H9 (cell line): ENCODE measurements at regions not wholly inside any gene's neighbourhood (a gene's known extent, or its start where the extent isn't known, plus 50 kb on each side); places are given as distances from the start of the nearest gene placed in this dataset.

Source experiments
- DNase-seq: peaks from one replicate; pipeline ENCODE4 v3.0.0-alpha.2; 2017
- H2AFZ ChIP-seq: one replicate; pipeline ENCODE4 v1.6.1; 2013; ENCODE audit warnings: mild to moderate bottlenecking, low read length, control low read depth, moderate library complexity
- H2AK5ac ChIP-seq: 2 replicates; pipeline ENCODE4 v1.6.1; 2013; ENCODE audit warnings: low read length, control low read depth, mixed read lengths; ENCODE audit not compliant: insufficient read length
- H2BK120ac ChIP-seq: one replicate; pipeline ENCODE4 v1.6.1; 2013; ENCODE audit warnings: low read depth, mild to moderate bottlenecking, low read length, control low read depth, inconsistent platforms; ENCODE audit not compliant: poor library complexity, severe bottlenecking
- H2BK12ac ChIP-seq: 2 replicates; pipeline ENCODE4 v1.6.1; 2013; ENCODE audit warnings: low read length, control low read depth, mixed read lengths, low read depth; ENCODE audit not compliant: insufficient read length
- H2BK15ac ChIP-seq: 2 replicates; pipeline ENCODE4 v1.6.1; 2013; ENCODE audit warnings: low read depth, low read length, control low read depth
- H2BK20ac ChIP-seq: one replicate; pipeline ENCODE4 v1.6.1; 2013; ENCODE audit warnings: low read depth, mild to moderate bottlenecking, low read length, control low read depth, inconsistent platforms; ENCODE audit not compliant: poor library complexity, severe bottlenecking
- H2BK5ac ChIP-seq: 2 replicates; pipeline ENCODE4 v1.6.1; 2013; ENCODE audit warnings: low read length, control low read depth, mixed read lengths; ENCODE audit not compliant: insufficient read length
- H3K14ac ChIP-seq: 2 replicates; pipeline ENCODE4 v1.6.1; 2013; ENCODE audit warnings: low read length, control low read depth; ENCODE audit not compliant: insufficient read depth
- H3K18ac ChIP-seq: 2 replicates; pipeline ENCODE4 v1.6.1; 2013; ENCODE audit warnings: low read depth, mild to moderate bottlenecking, mixed read lengths, low read length, control low read depth; ENCODE audit not compliant: insufficient read length
- H3K23ac ChIP-seq: 2 replicates; pipeline ENCODE4 v1.6.1; 2013; ENCODE audit warnings: low read length, control low read depth, mixed read lengths, low read depth; ENCODE audit not compliant: insufficient read length
- H3K23me2 ChIP-seq: 2 replicates; pipeline ENCODE4 v1.6.1; 2013; ENCODE audit warnings: low read depth, mild to moderate bottlenecking, mixed read lengths, low read length, control low read depth; ENCODE audit not compliant: insufficient read length, poor library complexity, severe bottlenecking
- H3K27ac ChIP-seq: 2 replicates; pipeline ENCODE4 v1.5.1; 2013; ENCODE audit warnings: low read length, control low read depth, mixed read lengths, low read depth; ENCODE audit not compliant: insufficient read length
- H3K27me3 ChIP-seq: 2 replicates; pipeline ENCODE4 v1.6.1; 2013; ENCODE audit warnings: low read length, control low read depth, inconsistent platforms; ENCODE audit not compliant: insufficient read depth
- H3K4ac ChIP-seq: 2 replicates; pipeline ENCODE4 v1.6.1; 2013; ENCODE audit warnings: low read depth, mild to moderate bottlenecking, control low read depth, inconsistent platforms, low read length, moderate library complexity
- H3K4me1 ChIP-seq: 2 replicates; pipeline ENCODE4 v1.6.1; 2013; ENCODE audit warnings: low read length, control low read depth, inconsistent platforms; ENCODE audit not compliant: insufficient read depth
- H3K4me2 ChIP-seq: 2 replicates; pipeline ENCODE4 v1.6.1; 2013; ENCODE audit warnings: low read length, control low read depth, mixed read lengths; ENCODE audit not compliant: insufficient read length, insufficient read depth
- H3K56ac ChIP-seq: 2 replicates; pipeline ENCODE4 v1.6.1; 2013; ENCODE audit warnings: low read depth, mild to moderate bottlenecking, mixed read lengths, low read length, control low read depth; ENCODE audit not compliant: insufficient read length
- H3K79me1 ChIP-seq: 2 replicates; pipeline ENCODE4 v1.6.1; 2013; ENCODE audit warnings: low read depth, mild to moderate bottlenecking, moderate library complexity, low read length, control low read depth, inconsistent platforms; ENCODE audit not compliant: insufficient read depth, poor library complexity, severe bottlenecking
- H3K79me2 ChIP-seq: 2 replicates; pipeline ENCODE4 v1.6.1; 2013; ENCODE audit warnings: low read length, control low read depth, inconsistent platforms; ENCODE audit not compliant: insufficient read depth
- H3K9ac ChIP-seq: 2 replicates; pipeline ENCODE4 v1.6.1; 2013; ENCODE audit warnings: low read length, control low read depth, mixed read lengths; ENCODE audit not compliant: insufficient read length; ENCODE audit errors: extremely low read depth
- H3K9me3 ChIP-seq: one replicate; pipeline ENCODE4 v1.6.1; 2013; ENCODE audit warnings: low read depth, low read length, inconsistent platforms; ENCODE audit not compliant: control insufficient read depth
- H3T11ph ChIP-seq: one replicate; pipeline ENCODE4 v1.6.1; 2013; ENCODE audit warnings: mild to moderate bottlenecking, low read length, control low read depth, inconsistent platforms
- H4K20me1 ChIP-seq: one replicate; pipeline ENCODE4 v1.6.1; 2013; ENCODE audit not compliant: control insufficient read depth, insufficient read length, insufficient read depth
- H4K5ac ChIP-seq: 2 replicates; pipeline ENCODE4 v1.6.1; 2013; ENCODE audit warnings: low read depth, mild to moderate bottlenecking, mixed read lengths, low read length, control low read depth; ENCODE audit not compliant: insufficient read length
- H4K8ac ChIP-seq: replicated peaks from 2 replicates; pipeline ENCODE4 v1.6.1; 2013; ENCODE audit warnings: low read length, control low read depth, mixed read lengths, low read depth; ENCODE audit not compliant: insufficient read length
- H4K91ac ChIP-seq: 2 replicates; pipeline ENCODE4 v1.6.1; 2013; ENCODE audit warnings: low read depth, mild to moderate bottlenecking, moderate library complexity, mixed read lengths, low read length, control low read depth; ENCODE audit not compliant: insufficient read length
- H3K27ac Mint-ChIP-seq, 3 experiments: 2 replicates in 2 of 3; 3 replicates in 1 of 3; pipeline ENCODE4 v1.8.0; 2020 to 2021; ENCODE audit warnings: mixed read lengths in 3 of 3, mild to moderate bottlenecking in 1 of 3, moderate library complexity in 1 of 3
- H3K27me3 Mint-ChIP-seq: 2 replicates; pipeline ENCODE4 v1.8.0; 2021; ENCODE audit warnings: low read depth, mild to moderate bottlenecking, moderate library complexity, mixed read lengths
- H3K36me3 Mint-ChIP-seq, 3 experiments: 2 replicates in 2 of 3; 3 replicates in 1 of 3; pipeline ENCODE4 v1.8.0; 2020 to 2021; ENCODE audit warnings: low read depth in 3 of 3, mixed read lengths in 3 of 3; ENCODE audit not compliant: insufficient read depth in 1 of 3
- H3K4me1 Mint-ChIP-seq, 2 experiments: 2 replicates each; pipeline ENCODE4 v1.8.0; 2020; ENCODE audit warnings: mixed read lengths in 2 of 2
- H3K4me3 Mint-ChIP-seq, 2 experiments: 2 replicates in 1 of 2; 3 replicates in 1 of 2; pipeline ENCODE4 v1.8.0; 2020 to 2021; ENCODE audit warnings: mild to moderate bottlenecking in 2 of 2, mixed read lengths in 2 of 2, moderate library complexity in 1 of 2
- H3K9me3 Mint-ChIP-seq, 2 experiments: 2 replicates in 1 of 2; 3 replicates in 1 of 2; pipeline ENCODE4 v1.8.0; 2020; ENCODE audit warnings: mild to moderate bottlenecking in 2 of 2, mixed read lengths in 2 of 2, moderate library complexity in 1 of 2
- WGBS: extraction: QIAGEN DNeasy Blood & Tissue Kit; methylation state at CpG from one replicate; pipeline ENCODE4 v1.1.7; 2013; ENCODE audit warnings: missing lambda C conversion rate, low lambda C conversion rate, mixed read lengths; ENCODE audit not compliant: insufficient read length; ENCODE audit errors: extremely low coverage; 5-methylcytosine and 5-hydroxymethylcytosine counted together
- TF ChIP-seq, protein P1 (sequence below): fragments of 200-600 bp; sonication (generic); conservative IDR thresholded peaks from 3 replicates; pipeline ENCODE4 v1.8.0; 2021; ENCODE audit warnings: antibody characterized with exemption, mild to moderate bottlenecking

DNA sequence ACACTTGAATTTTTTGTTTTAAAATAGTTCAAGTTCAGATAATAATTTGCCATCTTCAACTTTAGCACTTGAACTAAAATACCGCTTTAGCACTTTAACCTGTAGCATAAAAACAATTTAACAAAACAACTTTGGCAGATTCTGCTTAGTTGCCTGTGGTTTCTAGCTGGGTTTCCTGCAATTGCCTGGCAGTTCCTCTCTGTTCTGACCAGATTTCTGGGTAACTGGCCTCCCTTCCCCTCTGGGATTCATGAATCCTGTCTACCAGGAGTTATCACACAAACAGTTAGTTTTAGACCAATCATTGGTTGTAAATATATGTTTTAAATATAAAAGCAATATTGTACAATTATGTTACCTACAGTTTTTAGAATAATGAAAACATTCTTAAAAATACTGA, 89.8 kb upstream of the HDAC9 start:
- H3K27ac ChIP-seq = no peak overlapping the region
- H2AK5ac ChIP-seq = no peak overlapping the region
- H3K79me1 ChIP-seq = no peaks in the 10 kb centered on the region
- H2BK5ac ChIP-seq = no peak overlapping the region
- no peak overlapping the region for H3K9ac ChIP-seq
- H2BK12ac ChIP-seq = no peak overlapping the region
- no peak overlapping the region for H3K4me2 ChIP-seq
- H3K27me3 ChIP-seq = no peaks in the 10 kb centered on the region
- no peak overlapping the region for H2AFZ ChIP-seq
- no peak overlapping the region for H3K18ac ChIP-seq
- Mint-ChIP-seq H3K27me3 (no peaks in the 10 kb centered on the region), H3K27ac (no peak overlapping the region), H3K9me3 (no peaks in the 10 kb centered on the region), H3K4me1 (peaks cover 44 to 48% of the 10 kb centered on the region in 2 experiments), H3K4me3 (no peak overlapping the region), H3K36me3 (no peaks in the 10 kb centered on the region)
- no peak overlapping the region for H4K5ac ChIP-seq
- H3K4me1 ChIP-seq = peaks cover 2% of the 10 kb centered on the region; the same call in 1 of the 2 replicates
- H3K9me3 ChIP-seq = no peaks in the 10 kb centered on the region
- no peak overlapping the region for H4K91ac ChIP-seq
- no peak overlapping the region for H2BK120ac ChIP-seq
- no peaks in the 10 kb centered on the region for H3K23me2 ChIP-seq
- H2BK20ac ChIP-seq = no peak overlapping the region
- no peak overlapping the region for H3K4ac ChIP-seq
- TF ChIP-seq, protein P1, sequence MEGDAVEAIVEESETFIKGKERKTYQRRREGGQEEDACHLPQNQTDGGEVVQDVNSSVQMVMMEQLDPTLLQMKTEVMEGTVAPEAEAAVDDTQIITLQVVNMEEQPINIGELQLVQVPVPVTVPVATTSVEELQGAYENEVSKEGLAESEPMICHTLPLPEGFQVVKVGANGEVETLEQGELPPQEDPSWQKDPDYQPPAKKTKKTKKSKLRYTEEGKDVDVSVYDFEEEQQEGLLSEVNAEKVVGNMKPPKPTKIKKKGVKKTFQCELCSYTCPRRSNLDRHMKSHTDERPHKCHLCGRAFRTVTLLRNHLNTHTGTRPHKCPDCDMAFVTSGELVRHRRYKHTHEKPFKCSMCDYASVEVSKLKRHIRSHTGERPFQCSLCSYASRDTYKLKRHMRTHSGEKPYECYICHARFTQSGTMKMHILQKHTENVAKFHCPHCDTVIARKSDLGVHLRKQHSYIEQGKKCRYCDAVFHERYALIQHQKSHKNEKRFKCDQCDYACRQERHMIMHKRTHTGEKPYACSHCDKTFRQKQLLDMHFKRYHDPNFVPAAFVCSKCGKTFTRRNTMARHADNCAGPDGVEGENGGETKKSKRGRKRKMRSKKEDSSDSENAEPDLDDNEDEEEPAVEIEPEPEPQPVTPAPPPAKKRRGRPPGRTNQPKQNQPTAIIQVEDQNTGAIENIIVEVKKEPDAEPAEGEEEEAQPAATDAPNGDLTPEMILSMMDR = no peak
- DNase-seq = no peak
- no peak overlapping the region for H3K56ac ChIP-seq
- no peak overlapping the region for H4K8ac ChIP-seq
- H3K79me2 ChIP-seq = no peaks in the 10 kb centered on the region
- no peaks in the 10 kb centered on the region for H4K20me1 ChIP-seq
- no peak overlapping the region for H2BK15ac ChIP-seq
- no peak overlapping the region for H3K14ac ChIP-seq
- no CpG with 5 or more reads among the region's 1 CpG for WGBS
- no peak overlapping the region for H3K23ac ChIP-seq
- no peak overlapping the region for H3T11ph ChIP-seq
